CD4-positive, alpha-beta T cell (primary cell): ENCODE measurements at regions not wholly inside any gene's neighbourhood (a gene's known extent, or its start where the extent isn't known, plus 50 kb on each side); places are given as distances from the start of the nearest gene placed in this dataset.

Experiments
- ATAC-seq: fragments of 200-7000 bp; cut with Tn5 transposase; one replicate; pipeline ENCODE4 v1.10.0; 2022; ENCODE audit warnings: mild to moderate bottlenecking; ENCODE audit not compliant: poor library complexity
- CTCF ChIA-PET: fragments of 350-600 bp; sonication (Branson Sonifier 250); formaldehyde crosslinking; loops from one replicate; lab custom pipeline; 2021; ENCODE audit warnings: antibody characterized with exemption, inconsistent platforms; lab: Charles Lee
- POLR2A ChIA-PET: fragments of 350-600 bp; sonication (Branson Sonifier 250); formaldehyde crosslinking; loops from one replicate; lab custom pipeline; 2021; ENCODE audit warnings: antibody characterized with exemption, inconsistent platforms; lab: Charles Lee
- DNase-seq, 14 experiments: peaks; one replicate each; pipeline ENCODE4 v3.0.0-alpha.2; 2013 to 2020; ENCODE audit warnings: mixed read lengths in 2 of 14
- H3K27ac ChIP-seq, 2 donors: one replicate each; pipeline versions ENCODE4 v1.5.1 to v1.7.0; 2013; ENCODE audit warnings: low read length in 2 of 2, low read depth in 1 of 2, mild to moderate bottlenecking in 1 of 2
- H3K27me3 ChIP-seq, 2 experiments: 1 replicate in 1 of 2; 2 replicates in 1 of 2; pipeline versions ENCODE4 v1.6.1 to v1.7.0; 2013; ENCODE audit warnings: low read length in 2 of 2, control low read depth in 1 of 2, mild to moderate bottlenecking in 1 of 2, moderate library complexity in 1 of 2; ENCODE audit not compliant: insufficient read depth in 2 of 2, control insufficient read depth in 1 of 2
- H3K36me3 ChIP-seq: one replicate; pipeline ENCODE4 v1.6.1; 2013; ENCODE audit warnings: low read length, control low read depth; ENCODE audit not compliant: insufficient read depth
- H3K4me1 ChIP-seq: one replicate; pipeline ENCODE4 v1.6.1; 2013; ENCODE audit warnings: low read length, control low read depth; ENCODE audit not compliant: insufficient read depth
- H3K4me3 ChIP-seq: one replicate; pipeline ENCODE4 v1.5.1; 2013; ENCODE audit warnings: mild to moderate bottlenecking, low read length, moderate library complexity
- H3K9me3 ChIP-seq, 2 experiments: 1 replicate in 1 of 2; 2 replicates in 1 of 2; pipeline versions ENCODE4 v1.6.1 to v1.7.0; 2013; ENCODE audit warnings: low read length in 2 of 2, mild to moderate bottlenecking in 2 of 2, control low read depth in 1 of 2, moderate library complexity in 1 of 2; ENCODE audit not compliant: control insufficient read depth in 1 of 2, insufficient read depth in 1 of 2
- H3K27ac Mint-ChIP-seq: one replicate; pipeline ENCODE4 v1.8.0; 2020; ENCODE audit warnings: mixed read lengths
- H3K27me3 Mint-ChIP-seq: one replicate; pipeline ENCODE4 v1.8.0; 2021; ENCODE audit warnings: mixed read lengths
- H3K36me3 Mint-ChIP-seq: one replicate; pipeline ENCODE4 v1.8.0; 2021; ENCODE audit warnings: low read depth, mixed read lengths
- H3K4me1 Mint-ChIP-seq: one replicate; pipeline ENCODE4 v1.8.0; 2021; ENCODE audit warnings: low read depth, mixed read lengths
- H3K4me3 Mint-ChIP-seq: one replicate; pipeline ENCODE4 v1.8.0; 2020; ENCODE audit warnings: mild to moderate bottlenecking, mixed read lengths
- H3K9me3 Mint-ChIP-seq: one replicate; pipeline ENCODE4 v1.8.0; 2020; ENCODE audit warnings: mixed read lengths
- CTCF ChIP-seq: fragments of 200-600 bp; IDR thresholded peaks from one replicate; pipeline ENCODE4 v1.8.0; 2022; ENCODE audit warnings: antibody characterized with exemption, mild to moderate bottlenecking
- intact Hi-C, 2 experiments: fragments of 100-400 bp; cut with DNase I in 1 of 2; cut with micrococcal nuclease in 1 of 2; formaldehyde crosslinking; loops; one replicate each; pipeline versions ENCODE4 v1.15.1 to v1.9.0; 2023 to 2025; cut with DNase I, micrococcal nuclease

- Mint-ChIP-seq H3K27me3 (no peaks in the 10 kb centered on the region), H3K27ac (no peak overlapping the region), H3K4me3 (no peak overlapping the region), H3K4me1 (peaks cover 5% of the 10 kb centered on the region), H3K9me3 (peaks cover 7% of the 10 kb centered on the region), H3K36me3 (no peaks in the 10 kb centered on the region)
- no peak for TF ChIP-seq CTCF
- H3K4me1 ChIP-seq, result peaks cover 2% of the 10 kb centered on the region
- intact Hi-C loops, result loop anchor here in 1 of 2 experiments (10.0 kb wide), 1 partner anchor 180 kb away; no protein-coding TSS in a partner anchor
- POLR2A ChIA-PET, result no interaction called here
- H3K36me3 ChIP-seq, result no peaks in the 10 kb centered on the region
- H3K9me3 ChIP-seq, result no peaks in the 10 kb centered on the region
- no peaks in the 10 kb centered on the region for H3K27me3 ChIP-seq
- no peak for ATAC-seq
- no peak overlapping the region for H3K4me3 ChIP-seq
- no peak overlapping the region for H3K27ac ChIP-seq
- DNase-seq, result no peak
- CTCF ChIA-PET, result no interaction called here
Measured at GRCh38 chr11:128184981-128185380, 402.4 kb downstream of the ETS1 start.

GRCh38 chr11:128182844-128183243 lies 404.5 kb downstream of the ETS1 start:
- CTCF ChIA-PET, result interaction anchor here (0.7 to 1.3 kb wide), 2 partner anchors 10 to 648 kb away, joined by 3 read pairs; no protein-coding TSS in a partner anchor
- Mint-ChIP-seq H3K36me3 (no peaks in the 10 kb centered on the region), H3K27me3 (no peaks in the 10 kb centered on the region), H3K4me1 (no peaks in the 10 kb centered on the region), H3K9me3 (peaks cover 7% of the 10 kb centered on the region), H3K4me3 (no peak overlapping the region), H3K27ac (no peak overlapping the region)
- Histone ChIP-seq H3K4me1 (no peaks in the 10 kb centered on the region), H3K9me3 (no peaks in the 10 kb centered on the region), H3K36me3 (no peaks in the 10 kb centered on the region), H3K4me3 (no peak overlapping the region), H3K27ac (no peak overlapping the region), H3K27me3 (no peaks in the 10 kb centered on the region)
- intact Hi-C loops, result loop anchor here in 1 of 2 experiments (10.0 kb wide), 1 partner anchor 182 kb away; no protein-coding TSS in a partner anchor
- POLR2A ChIA-PET, result interaction anchor here (0.7 to 1.1 kb wide), 2 partner anchors 143 to 290 kb away, joined by 3 read pairs; no protein-coding TSS in a partner anchor
- ATAC-seq (no peak), DNase-seq (no peak)
- TF ChIP-seq CTCF, result no peak

GRCh38 chr11:128181984-128182383 lies 405.4 kb downstream of the ETS1 start:
- CTCF ChIA-PET, result interaction anchor here (1.3 kb wide), 1 partner anchor 9 kb away, joined by 3 read pairs; no protein-coding TSS in a partner anchor
- Mint-ChIP-seq H3K27ac (no peak overlapping the region), H3K27me3 (no peaks in the 10 kb centered on the region), H3K9me3 (peaks cover 7% of the 10 kb centered on the region), H3K36me3 (no peaks in the 10 kb centered on the region), H3K4me3 (no peak overlapping the region), H3K4me1 (no peaks in the 10 kb centered on the region)
- TF ChIP-seq CTCF, result no peak
- no peaks in the 10 kb centered on the region for H3K36me3 ChIP-seq
- H3K4me1 ChIP-seq, result no peaks in the 10 kb centered on the region
- H3K27me3 ChIP-seq, result no peaks in the 10 kb centered on the region
- intact Hi-C loops, result loop anchor here in 1 of 2 experiments (10.0 kb wide), 1 partner anchor 183 kb away; no protein-coding TSS in a partner anchor
- H3K9me3 ChIP-seq, result no peaks in the 10 kb centered on the region
- DNase-seq (no peak), ATAC-seq (no peak)
- H3K4me3 ChIP-seq, result no peak overlapping the region
- no peak overlapping the region for H3K27ac ChIP-seq
- POLR2A ChIA-PET, result interaction anchor here (1.1 kb wide), 1 partner anchor 291 kb away, joined by 3 read pairs; no protein-coding TSS in a partner anchor
